GM18517 (cell line): ENCODE measurements at regions not wholly inside any gene's neighbourhood (a gene's known extent, or its start where the extent isn't known, plus 50 kb on each side); places are given as distances from the start of the nearest gene placed in this dataset.

ENCODE experiments used
- ATAC-seq: cut with Tn5 transposase; IDR thresholded peaks from one replicate; pipeline ENCODE4 v1.9.1; 2021; ENCODE audit warnings: mild to moderate bottlenecking, moderate library complexity; ENCODE audit not compliant: unreplicated experiment

DNA sequence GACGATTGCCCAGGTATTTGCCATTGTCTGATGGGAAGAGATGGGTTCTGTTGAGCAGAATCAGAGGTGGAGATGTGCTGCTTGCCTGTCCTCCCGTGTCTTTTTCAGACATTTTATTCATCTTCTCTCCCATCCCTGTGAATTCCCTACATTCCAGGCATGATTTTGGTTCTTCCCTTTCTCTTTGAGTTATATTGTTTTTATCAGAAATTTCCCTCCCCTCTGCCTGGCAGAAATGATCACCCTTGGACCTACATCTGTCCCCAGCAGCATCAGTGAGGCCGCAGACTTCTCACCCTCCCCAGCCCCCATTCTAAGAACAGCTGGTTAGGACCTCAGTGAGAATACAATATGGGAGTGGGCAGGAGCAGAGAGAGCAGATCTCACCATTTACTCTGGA lies 640.2 kb downstream of the CCDC171 start:
- ATAC-seq: no peak

DNA sequence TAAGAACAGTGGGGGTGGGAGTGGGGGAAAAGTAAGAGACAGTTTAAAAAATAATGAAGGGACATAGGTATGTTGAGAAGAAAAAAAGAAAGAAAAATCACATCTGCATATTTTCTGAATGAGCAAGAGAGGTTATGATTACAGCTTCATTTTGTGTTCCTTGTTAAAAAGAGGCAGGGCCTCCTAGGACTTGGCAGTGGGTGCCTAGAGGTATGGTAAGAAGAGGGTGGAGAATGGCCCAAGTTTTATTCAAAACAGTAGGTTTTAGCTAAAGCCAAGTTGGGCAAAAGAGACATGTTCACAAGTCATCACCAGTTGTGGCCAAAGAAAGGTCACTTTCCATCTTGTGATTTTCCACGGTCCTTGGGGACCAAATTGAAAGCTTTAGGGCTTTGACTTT lies 643.4 kb downstream of the CCDC171 start:
- no peak for ATAC-seq

DNA sequence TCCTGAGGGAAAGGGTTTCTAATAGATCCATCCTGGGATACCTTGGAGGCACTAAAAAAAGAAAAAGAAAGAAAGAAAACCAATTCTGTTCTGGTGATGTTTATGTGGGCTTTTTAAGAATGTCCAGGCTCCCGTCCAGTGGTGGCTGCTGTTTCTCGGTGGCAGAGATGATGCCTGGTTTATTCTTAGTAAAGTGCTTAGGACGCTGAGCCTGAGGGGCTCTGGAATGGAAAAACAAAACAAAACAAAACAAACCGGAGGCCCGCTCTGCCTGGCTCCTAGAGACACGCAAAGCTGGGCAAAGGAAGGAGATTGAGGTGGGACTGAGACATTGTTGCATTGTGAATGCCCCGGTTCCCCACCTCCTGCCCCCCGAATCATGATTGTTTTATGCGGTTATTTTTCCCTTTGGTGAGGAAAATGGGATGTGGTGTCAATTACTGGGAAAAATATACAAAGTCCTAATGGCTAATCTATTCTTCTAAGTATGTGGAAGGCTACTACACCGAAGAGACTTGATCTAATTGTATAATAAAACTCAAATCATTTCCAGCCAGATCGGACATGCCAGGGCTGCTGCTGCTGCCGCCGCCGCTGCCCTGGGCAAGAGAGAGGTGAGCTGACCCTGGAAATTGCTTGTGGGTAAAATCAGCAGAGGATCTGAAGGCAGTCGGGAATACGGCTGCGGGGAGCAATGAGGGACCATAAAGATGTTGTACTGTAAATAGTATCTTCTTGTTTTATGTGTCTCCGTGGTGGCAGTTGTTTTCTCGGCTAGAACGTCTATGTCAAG lies 644.9 kb downstream of the CCDC171 start:
- no peak for ATAC-seq

DNA sequence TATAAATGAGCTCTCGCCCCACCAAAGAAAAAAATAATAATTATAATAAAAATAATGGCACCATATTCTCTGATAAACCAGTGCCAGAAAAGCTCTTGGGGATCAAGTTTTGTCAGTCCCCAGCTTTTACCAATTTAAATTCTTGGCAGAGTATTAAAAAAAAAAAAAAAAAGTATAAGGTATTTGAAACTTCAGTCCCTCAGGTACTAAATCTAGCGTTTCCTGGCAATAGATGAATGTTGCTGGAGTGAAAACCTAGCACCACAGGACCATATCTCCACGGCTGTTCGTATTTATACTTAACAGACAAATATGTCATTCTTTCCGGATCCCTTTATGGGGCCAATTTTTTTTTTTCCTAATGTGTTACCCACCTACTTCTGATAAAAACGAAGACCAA lies 646.2 kb downstream of the CCDC171 start:
- ATAC-seq: no peak

DNA sequence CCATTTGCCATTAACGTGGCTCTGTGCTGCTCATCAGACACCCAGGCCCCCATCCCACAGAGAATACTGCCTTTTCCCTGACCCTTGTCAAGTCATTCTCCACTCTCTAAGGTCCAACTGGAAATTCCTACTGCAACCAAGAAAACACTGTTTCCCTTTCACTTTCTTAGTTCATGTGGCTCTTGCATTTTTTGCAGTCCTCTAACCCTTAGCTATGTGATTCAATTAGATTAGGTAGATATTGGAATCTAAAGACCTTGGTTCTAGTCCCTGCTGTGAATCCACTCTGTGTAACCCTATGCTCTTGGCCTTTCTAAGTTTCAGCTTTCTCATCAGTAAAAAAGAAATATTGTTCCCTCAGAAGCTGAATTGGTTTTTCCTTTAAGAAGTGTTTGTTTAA lies 649.4 kb downstream of the CCDC171 start:
- no peak for ATAC-seq

DNA sequence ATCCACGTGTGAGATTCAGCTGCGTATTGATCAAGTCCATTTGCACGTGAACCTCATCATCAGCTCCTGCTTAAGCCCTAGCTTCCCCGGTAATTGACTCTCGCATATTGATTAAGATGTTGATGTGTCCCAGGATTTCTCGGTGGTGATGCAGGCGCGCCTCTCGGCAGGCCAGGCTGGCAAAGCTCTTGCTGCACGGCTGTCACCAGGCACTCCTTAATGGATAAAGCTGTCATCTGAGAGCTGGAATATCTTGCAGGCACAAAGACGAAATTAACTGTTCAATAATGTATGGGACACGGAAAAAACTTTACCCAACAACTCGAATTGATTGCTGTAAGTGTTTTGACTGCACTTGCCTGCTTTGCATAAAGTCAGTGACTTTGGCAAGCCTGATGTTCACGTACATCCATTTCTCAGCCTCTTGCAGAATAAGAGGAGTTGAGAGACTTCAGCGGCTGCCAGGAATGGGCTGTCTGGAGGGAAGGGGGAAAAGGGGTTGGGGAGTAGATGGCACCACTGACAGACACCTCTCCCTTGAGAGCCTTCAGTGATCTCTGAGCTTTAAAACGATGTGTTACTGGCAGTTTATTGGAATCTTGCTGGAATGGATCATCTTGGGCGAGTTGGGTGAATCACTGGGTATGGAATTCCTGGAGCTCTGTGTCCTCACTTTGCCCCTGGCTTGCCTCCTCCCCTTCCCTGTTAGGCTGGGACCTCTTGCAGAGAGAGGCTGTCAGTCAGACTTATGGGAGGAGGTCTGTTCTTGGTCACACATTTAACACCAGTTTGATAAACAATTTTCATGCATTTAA lies 650.3 kb downstream of the CCDC171 start:
- ATAC-seq: no peak

DNA sequence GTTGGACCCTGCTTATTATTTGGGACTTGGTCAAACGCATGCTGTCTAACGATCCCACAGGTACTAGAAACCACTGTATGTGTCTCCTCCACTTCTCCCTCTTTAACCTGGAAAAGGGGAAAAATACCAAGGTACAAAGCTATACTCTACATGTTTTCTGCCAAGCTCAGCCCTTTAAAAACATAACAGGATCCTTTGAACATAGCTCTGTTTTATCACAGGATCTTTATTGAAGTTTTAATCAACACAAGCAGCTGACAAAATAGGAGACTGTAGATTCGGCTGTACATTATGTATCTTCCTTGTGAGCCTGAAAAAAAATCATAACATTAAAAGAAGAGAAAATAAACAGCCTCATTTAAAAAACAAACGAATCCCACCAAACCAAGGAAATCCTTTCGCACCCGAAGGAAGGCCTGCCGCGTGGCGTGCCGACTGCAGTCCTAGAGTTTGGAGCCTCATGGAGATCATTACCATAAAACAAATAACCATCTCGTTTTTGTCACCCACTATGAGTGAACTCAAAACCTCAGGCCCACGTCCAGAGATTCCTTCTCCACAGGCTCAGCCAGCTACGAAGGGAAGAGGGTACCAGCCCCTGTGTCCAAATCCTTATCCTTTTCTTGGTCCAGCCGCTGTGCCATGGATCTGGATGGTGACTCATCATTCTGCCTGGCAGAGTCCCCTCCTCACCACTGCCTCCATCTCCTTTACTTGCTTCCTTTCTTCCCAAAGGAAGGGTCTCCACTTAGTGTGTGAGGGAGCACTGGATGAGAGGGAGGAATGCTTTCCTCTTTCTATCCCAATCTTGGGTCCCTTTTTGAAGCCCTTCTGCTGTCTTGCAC lies 651.1 kb downstream of the CCDC171 start:
- ATAC-seq: no peak

DNA sequence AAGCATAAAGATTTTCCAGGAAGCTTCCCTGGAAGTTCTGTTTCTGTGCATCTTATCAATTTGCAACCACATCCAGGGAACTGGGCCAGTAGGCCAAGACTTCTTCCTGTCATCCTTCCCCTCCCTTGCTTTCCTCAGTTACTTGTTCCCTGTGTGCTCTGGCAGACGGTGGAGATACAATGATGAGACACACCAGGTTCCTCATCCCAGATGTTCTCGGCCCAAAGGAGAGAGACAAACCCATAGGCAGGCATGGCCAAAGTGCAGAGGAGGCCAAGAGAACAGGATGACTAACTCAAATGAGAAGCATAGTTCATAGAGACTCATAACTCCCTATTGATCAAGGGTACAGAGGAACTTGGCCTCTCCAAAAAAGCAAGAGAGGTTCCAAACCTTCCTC lies 652.6 kb downstream of the CCDC171 start:
- no peak for ATAC-seq

DNA sequence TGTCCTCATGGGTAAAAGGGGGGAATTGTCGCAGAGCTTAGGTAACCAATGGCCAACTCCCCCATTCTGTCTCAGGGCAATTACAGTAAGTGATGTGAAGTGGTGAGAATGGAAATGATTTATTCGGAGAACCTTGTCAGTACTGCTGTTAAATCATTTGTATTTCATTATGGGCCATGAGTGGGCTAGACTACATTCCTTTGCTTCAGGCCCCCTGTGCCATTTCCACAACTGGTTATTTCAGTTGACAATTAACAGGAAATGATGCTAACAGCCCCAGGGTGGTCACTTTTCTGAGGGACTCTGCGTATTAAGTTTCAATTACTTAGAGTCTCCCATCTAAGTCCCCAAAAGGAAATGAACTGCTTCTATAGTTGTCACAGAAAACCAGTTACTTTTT lies 653.7 kb downstream of the CCDC171 start:
- ATAC-seq: no peak

DNA sequence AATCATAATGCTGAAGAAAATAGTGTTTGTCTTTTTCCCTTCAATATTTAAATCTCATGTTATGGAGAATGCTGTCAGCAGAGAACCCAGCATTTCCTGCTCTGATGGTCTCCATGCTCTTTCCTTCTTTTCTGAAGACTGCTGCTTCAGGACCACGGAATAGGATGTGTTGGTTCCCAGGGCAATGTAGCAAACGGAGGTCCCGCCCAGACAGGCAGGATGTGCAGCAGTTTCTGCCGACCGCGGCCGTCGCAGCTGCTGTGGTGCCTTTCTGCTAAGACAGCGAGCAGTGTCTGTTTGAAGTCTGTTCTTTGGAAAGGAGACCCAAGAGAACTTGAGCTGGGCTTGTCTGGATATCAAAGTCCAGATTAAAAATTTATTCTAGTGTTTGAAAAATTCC lies 654.3 kb downstream of the CCDC171 start:
- ATAC-seq: no peak

DNA sequence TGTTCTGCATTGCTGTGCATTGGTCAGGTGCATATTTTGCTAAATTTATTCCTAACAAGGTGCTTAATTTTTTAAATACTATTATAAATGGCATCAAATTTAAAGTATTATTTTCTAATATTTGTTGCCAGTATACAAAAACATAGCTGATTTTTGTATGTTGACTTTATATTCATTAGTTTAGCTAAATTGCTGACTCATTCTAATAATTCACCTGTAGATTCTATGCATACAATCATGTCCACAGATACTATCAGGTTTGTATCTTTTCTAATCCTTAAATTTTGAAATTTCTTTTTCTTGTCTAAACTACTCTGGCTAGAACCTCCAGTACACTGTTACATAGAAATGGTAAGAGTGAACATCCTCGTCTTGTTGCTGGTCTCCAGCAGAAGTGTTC lies 657.6 kb downstream of the CCDC171 start:
- no peak for ATAC-seq

DNA sequence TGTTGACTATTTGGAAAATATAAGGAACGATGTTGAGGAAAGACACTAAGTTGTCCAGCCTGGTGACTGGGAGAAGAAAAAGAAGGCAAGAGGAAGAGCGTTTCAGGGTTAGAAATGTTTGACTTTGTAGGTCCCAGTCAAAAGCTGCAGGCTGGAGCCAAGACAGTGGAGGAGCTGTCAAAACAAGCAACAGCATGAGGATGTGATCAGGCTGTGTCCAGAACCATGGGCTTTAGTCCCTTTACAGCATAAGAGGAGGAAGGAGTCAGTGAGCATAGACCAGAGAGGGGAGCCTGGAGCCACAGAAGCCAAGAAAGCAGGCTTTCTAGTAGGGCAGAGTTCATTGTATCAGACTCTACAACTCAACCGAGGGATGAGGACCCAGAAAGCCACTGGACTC lies 658.5 kb downstream of the BNC2 start:
- no peak for ATAC-seq

DNA sequence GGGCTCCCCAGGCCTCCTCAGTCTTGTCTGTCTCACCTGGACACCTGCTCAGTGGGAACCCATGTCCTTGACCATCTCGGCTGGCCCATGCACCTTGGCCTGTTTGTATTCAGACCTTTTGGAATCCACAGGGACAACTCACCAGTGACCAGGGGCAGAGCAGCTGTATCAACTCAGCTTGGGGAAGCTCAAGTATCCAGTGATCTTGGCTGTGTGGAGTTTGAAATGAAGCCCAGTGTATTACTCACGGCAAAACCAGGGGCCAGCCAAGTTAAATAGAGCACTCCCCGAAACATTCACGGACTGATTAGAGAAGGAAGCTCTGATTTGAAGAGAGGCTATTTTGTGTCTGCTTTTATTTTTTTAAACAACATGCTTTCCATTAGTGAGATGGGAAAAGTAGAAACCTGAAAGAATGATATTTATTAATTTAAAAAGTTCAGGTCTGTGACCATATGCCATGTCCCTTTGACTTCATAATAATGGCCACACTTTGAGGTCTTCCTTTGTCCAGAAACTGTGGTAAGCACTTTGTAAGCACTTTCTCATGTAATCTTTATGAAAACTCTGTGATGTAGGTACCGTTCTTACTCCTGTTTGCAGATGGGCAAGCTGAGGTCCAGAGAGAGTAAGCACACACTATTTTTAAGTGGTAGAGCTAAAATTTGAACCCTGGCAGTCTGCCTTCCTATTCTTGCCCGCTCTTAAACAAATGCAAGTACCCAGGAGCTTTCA lies 656.5 kb downstream of the BNC2 start:
- no peak for ATAC-seq

DNA sequence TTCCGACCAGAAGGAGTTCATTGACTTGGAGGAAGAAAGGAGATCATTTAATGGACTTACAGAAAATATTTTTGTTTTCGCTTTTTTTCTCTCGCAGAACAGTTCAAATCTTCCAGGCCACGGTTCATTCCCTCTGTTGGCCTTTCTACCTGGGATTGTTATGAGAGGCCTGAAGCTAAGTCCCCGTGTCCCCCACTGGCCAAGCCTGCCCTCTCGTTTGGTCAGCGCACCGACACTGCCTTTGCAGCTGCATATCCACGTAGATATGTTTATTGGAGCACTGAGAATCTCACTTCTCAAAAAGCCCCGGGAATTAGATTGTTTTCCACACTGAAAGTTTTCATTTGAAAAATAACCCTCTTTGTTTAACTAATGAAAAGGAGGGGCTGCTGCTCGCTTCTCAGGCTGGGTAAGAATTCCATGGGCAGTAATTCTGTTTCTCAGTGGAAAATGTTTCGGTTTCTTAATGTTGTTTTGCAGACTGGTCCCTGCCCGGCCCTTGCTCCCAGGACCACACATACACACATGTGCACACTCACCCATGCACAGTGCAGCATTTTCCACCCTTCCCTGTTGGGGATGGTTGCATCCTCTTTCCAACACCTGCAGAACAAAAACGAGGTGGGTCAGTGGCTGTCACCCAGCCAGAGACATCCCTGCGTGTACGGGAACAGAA lies 655.7 kb downstream of the BNC2 start:
- no peak for ATAC-seq

DNA sequence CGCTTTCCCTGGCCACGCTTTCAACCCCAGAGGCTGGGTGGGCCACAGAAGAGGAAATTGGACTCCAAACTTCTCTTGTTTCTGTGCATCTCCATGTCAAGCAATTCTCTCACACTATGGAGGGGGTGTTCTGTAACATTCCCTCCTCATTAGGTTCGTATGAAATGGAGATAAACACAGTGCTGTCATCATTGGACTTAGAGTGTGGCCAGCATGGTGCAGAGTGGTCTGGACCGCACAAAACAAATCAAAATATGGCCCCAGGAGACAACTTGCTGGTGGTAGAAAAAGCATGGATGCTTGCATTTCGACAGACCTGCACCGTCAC lies 655.2 kb downstream of the BNC2 start:
- ATAC-seq: no peak

DNA sequence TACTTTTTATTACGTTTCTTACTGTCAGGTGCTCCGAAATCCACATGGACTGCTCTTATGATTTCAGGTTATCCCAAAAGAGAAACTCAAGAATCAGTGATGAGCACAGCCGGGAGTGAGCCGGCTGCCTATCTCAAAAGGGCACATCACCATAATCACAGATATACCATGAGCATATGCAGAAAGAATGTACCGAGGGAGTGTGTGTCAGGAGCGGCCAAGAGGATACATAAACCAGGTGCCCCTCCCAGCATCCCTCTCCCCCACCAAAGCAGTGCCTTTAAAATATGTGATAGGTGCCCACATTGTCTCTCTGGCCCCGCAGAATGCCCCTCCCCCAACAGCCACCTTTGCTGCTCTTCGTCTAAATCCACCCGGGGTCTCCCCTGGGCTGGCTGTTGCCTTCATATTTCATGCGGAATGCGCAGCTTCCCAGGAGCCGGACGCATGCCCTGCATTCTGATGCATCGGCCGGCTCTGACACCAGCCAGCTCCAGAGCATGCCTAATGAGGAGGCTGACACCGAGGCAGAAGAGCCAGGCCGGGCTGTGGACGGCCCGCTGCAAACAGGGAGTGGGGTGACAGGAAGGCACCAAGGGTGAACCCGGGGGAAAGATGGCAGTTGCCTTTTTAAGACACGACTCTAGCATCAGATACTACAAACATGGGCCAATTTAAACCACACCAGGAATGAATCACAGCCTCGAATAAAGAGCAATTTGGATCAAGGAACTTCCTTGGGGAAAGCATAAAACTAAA lies 652.3 kb downstream of the BNC2 start:
- no peak for ATAC-seq

DNA sequence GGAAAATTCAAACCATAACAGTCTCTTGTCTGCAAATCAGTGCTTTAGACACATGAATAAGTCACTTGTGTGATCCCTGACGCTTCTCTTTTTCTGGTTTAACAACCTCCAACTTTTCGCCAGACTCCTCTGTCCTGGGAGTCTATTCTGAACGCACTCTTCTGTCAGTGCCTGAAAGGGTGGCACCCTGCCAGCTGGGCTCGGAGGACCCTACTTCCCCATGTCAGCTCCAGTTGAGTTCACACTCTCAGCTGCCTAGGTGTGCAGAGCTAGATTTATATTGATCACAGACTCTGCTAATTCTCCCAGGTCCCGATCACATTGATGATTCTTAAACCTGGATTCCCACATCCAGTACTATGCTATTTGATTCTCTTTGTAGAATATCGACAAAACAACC lies 649.1 kb downstream of the BNC2 start:
- no peak for ATAC-seq

DNA sequence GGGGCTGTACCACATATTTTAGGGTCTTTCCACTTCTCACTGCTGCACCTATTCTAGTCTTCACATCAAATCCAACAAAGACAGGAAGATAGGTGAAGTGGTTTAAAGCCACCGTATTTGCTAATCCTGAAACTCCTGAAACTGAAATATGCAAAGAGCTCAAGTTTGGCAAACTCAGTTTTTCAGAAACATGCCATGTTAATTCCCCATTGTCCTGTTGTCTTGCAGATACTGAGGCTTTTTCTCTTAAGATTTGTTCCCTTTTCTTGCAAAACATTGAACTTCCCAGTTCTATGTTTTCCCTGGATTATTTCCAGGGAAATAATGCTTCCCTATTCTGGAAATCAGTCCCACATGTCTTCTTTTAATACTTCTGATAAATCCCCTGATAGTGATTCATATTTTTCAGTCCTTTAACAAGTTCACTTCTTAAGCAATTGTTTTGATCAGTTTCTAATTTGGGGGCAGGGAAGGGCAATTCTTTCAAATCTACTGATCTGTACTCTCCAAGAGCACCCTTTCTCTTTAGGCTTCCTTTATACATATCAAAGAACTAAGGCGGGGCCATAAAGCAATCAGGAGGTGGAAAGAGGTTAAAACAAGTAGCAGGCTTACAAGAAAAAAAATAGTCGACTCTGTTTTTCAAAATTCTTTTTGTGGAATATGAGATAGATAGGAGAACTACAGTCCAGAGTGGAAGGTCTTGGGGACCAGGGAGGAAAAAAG lies 648.5 kb downstream of the BNC2 start:
- ATAC-seq: no peak
